Hematopoietic multipotent progenitor cell treated with erythropoietin and hydrocortisone succinate and interleukin-3 and kit ligand, for 4 days (in vitro differentiated cells): ENCODE measurements at regions not wholly inside any gene's neighbourhood (a gene's known extent, or its start where the extent isn't known, plus 50 kb on each side); places are given as distances from the start of the nearest gene placed in this dataset.

ENCODE experiments used
- DNase-seq: peaks from one replicate; pipeline ENCODE4 v3.0.0-alpha.2; 2015

- DNase-seq: no peak
These were observed 181.3 kb upstream of the AGAP1 start for GRCh38 chr2:235312571-235312970.

DNA sequence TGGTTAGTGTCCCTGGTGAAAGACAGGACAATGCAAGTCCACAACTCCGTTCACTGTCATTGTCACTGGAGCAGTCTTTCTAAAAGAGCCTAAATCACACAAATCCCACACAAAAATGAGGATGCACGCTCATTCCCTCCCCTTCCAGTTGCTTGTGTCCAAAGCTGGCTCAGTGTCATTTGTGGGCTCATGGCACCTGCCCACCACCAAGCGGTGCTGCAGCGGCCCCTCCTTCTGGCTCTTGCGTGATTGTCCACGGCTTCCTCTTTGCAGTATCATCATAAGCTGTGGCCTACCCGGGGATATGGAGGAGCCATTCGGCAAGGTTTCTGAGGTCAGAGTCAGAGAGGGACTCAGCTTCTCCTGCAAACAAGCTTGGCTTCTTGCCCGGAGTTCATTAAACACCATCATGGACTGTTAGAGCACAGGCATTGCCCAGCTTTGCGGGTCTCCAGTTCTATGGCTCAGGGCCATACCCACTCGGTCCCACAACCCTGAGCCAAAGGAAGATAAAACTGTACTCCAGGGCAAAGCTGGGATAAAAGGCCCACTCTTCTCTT is 179.4 kb upstream of the AGAP1 start:
- DNase-seq: peak; percentile 7

DNA sequence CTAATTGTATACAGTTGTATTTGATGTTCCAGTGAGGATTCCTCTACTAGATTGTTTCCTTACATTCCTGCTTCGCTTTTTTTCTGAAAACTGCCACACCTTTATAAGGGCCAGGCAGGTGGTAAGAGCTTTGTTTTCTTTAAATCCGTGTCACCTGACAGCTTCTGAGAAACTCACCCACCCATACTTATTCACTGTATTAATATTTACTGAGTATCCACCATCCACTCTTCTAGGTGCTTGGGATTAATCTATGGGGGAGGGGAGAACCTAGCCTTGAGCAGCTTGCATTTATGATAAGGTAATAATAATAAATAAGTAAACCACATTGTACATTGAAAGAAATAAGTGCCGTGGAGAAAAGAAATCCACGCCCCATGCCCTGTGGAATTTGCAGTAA is 174.7 kb upstream of the AGAP1 start:
- no peak for DNase-seq

DNA sequence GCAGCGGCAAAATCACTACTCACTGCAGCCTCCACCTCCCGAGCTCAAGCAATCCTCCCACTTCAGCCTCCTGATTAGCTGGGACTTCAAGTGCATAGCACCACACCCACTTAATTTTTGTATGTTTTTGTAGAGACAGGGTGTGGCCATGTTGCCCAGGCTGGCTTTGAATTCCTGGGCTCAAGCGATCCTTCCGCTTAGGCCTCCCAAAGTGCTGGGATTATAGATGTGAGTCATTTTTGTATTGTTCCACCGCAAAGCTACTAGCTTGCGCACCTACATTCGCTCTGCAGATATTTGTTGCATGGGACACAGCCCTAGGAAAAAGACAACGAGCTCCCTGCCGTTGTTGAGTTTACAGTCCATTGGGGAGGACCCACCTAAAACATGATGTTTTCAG is 173.5 kb upstream of the AGAP1 start:
- DNase-seq: no peak

- no peak for DNase-seq
These were observed 169.5 kb upstream of the AGAP1 start for GRCh38 chr2:235324324-235324723.

- DNase-seq: no peak
These were observed 168.7 kb upstream of the AGAP1 start for GRCh38 chr2:235325151-235325550.

GRCh38 chr2:235328991-235329390 is 164.9 kb upstream of the AGAP1 start:
- DNase-seq: no peak

GRCh38 chr2:235330775-235331451 is 162.9 kb upstream of the AGAP1 start:
- DNase-seq: no peak

- no peak for DNase-seq
These were observed 161.5 kb upstream of the AGAP1 start for GRCh38 chr2:235332240-235332890.

- DNase-seq: no peak
These were observed 160.8 kb upstream of the AGAP1 start for GRCh38 chr2:235333076-235333475.

DNA sequence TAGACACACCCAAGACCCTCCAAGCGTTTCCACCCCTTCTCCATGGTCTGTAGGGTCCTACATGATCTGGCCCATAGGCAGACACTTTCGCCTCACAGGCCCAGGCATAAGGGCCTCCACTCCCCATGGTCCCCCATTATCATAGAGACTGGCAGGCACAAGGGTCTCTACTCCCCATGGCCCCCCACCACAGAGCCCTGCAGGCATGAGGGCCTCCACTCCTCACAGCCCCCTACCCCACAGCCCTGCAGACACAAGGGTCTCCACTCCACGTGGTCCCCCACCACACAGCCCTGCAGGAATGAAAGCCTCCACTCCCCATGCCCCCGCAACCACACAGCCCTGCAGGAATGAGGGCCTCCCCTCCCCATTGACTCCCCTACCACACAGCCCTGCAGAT is 159.7 kb upstream of the AGAP1 start:
- no peak for DNase-seq

GRCh38 chr2:235343156-235343774 is 150.6 kb upstream of the AGAP1 start:
- no peak for DNase-seq

DNA sequence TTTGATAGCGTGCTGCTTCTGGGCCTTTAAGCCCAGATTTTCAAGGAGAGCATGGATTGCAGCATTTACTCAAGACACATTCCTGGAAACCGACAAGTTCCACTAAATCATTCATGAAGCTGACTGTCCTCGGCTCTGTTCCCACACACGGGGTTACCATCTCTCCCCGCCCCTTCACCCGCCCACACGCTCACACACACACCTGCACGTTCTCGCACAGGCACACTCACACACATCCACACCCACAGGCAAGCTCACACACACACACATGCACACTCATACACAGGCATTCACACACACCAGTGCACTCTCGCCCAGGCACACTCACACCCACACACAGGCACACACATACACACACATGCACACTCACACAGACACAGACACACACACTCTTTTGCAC is 150.0 kb upstream of the AGAP1 start:
- DNase-seq: no peak

DNA sequence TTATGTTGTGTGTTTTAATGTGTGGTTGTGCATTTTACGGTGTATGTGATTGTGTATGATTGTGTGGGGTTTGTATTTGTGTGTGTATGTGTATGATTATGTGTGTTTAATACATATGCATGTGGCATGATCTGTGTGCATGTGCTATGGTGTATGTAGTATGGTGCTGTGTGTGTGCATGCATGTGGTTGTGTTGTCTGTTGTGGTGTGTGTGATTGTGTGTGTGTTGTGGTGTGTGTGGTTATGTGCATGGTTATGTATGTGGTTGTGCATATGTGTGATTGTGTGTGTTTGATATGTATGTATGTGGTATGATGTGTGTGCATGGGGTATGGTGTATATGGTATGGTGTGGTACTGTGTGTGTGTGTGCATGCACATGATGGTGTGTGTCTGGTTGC is 148.1 kb upstream of the AGAP1 start:
- DNase-seq: no peak

DNA sequence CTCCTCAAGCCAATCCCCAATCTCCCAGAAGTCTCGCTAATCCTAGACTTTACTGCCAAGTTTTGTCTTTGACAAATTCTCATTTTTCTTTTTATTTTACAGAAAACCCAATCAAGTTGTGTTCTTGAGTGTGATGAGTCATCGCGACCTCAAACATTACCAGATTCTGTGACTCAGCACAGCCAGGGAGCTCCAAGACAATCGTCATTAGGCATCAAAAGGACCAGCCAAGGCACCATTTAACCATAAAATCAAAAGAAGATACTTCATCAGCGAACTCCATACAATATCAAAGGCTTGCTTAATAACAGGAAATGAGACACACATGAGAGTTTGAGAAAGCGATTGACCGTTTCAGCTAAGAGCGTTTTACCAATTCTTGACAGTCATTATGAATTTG is 146.2 kb upstream of the AGAP1 start:
- no peak for DNase-seq

- no peak for DNase-seq
These were observed 145.5 kb upstream of the AGAP1 start for GRCh38 chr2:235348329-235348728.

- no peak for DNase-seq
These were observed 143.6 kb upstream of the AGAP1 start for GRCh38 chr2:235350234-235350633.

GRCh38 chr2:235352541-235352940 is 141.3 kb upstream of the AGAP1 start:
- no peak for DNase-seq

DNA sequence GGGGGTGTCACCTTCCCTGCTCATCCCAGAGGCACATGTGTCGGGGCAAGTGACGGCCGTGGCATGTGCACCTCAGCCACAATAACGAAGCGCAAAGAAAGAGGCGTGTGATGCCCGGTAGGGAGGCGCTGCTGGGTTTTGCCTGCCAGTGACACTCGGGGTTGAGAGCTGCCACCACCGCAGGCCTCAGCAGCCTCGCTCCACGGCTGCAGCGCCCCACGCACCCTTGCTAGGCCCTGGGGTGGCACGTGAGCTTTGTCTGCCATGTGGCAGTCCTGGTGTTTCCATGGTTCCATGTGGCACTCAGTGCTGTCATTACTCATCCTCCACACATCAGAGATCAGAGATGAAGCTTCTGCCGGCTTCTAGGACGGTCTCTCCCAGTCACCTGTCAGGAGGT is 136.0 kb upstream of the AGAP1 start:
- no peak for DNase-seq

DNA sequence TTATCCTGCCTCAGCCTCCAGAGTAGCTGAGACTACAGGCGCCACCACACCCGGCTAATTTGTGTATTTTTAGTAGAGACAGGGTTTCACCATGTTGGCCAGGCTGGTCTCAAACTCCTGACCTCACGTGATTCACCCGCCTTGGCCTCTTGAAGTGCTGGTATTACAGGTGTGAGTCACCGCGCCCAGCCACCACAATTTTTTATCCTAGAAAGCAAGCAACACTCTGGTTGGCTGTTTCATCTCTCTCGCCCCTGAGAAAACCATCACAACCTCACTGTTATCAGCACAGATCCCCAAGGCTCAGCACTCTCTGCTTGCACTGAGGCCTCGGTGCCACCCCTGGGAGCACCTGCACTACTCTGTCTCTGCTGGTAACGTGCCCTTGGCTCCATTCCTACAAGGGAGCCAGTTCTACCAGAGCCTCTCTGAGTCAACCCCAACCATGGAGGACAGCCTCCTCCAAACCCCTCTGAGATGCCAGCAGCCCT is 134.8 kb upstream of the AGAP1 start:
- no peak for DNase-seq

GRCh38 chr2:235360446-235360845 is 133.4 kb upstream of the AGAP1 start:
- DNase-seq: no peak

DNA sequence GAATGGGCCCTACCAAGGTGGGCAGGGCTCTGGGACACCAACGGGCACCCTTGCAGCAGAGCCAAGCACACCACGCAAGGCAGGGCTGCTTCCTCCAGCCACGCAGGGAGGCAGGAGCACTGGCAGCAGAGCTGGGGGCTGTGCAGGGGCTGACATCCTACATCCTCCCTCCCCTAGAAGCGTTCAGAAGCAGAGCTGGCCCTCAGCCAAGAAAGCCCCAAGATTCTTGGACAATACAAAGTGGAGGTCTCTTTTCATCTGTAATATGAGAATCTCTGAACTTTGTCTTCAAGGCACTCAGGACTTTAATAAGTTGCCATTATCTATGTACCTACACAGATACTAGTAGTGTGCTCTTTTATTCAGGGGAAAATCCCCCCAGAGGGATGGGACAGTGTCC is 128.1 kb upstream of the AGAP1 start:
- DNase-seq: no peak

GRCh38 chr2:235366390-235366789 is 127.5 kb upstream of the AGAP1 start:
- DNase-seq: no peak

DNA sequence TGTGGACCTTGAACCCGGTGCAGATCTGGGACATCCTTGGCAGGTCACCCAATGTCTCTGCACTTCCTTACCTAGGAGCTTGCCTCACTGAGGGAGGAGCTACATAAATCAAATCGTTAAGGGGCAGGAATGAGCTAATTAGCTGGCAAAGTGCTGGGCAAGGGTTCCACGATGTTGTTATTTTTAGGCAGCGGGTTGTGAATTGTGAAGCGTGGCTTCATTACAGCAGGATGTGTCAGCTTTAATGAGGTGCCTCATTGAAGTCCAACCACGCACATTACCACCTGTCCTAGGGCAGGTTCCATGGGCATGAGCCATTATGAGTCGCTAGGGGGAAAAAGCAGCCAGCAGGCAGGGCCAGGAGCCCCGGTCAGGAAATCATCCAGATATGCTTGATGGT is 127.0 kb upstream of the AGAP1 start:
- DNase-seq: no peak
